Endothelial cell of umbilical vein (primary cell): ENCODE measurements at regions not wholly inside any gene's neighbourhood (a gene's known extent, or its start where the extent isn't known, plus 50 kb on each side); places are given as distances from the start of the nearest gene placed in this dataset.

Source experiments
- BruUV-seq: library from RNA; stranded (reverse); fragments of 400-500 nt; replicated peaks from 2 replicates; lab custom pipeline; 2021; lab: Mats Ljungman, UMichigan
- CTCF ChIA-PET: fragments of 300-600, 350-600 bp; sonication (Branson Sonifier 250); formaldehyde crosslinking; loops from one replicate; lab custom pipeline; 2021; ENCODE audit warnings: antibody characterized with exemption, inconsistent platforms; lab: Charles Lee
- POLR2A ChIA-PET: fragments of 300-600, 350-600 bp; sonication (Branson Sonifier 250); formaldehyde crosslinking; loops from one replicate; lab custom pipeline; 2021; ENCODE audit warnings: antibody characterized with exemption, inconsistent platforms; lab: Charles Lee
- DNase-seq: peaks from one replicate; pipeline ENCODE4 v3.0.0-alpha.2; 2011; ENCODE audit warnings: low read depth, low spot score
- FAIRE-seq: peaks from 2 replicates; lab custom pipeline; 2011; peaks lifted over from hg19 to GRCh38; lab: Jason Lieb, UNC
- H2AFZ ChIP-seq: 2 replicates; pipeline ENCODE4 v1.6.0; 2012; ENCODE audit warnings: low read depth, low read length, control low read depth, inconsistent platforms
- H3K27ac ChIP-seq: 2 replicates; pipeline ENCODE4 v1.5.1; 2011; ENCODE audit warnings: low read depth, mild to moderate bottlenecking, control low read depth, low read length, moderate library complexity; ENCODE audit not compliant: insufficient read depth
- H3K27me3 ChIP-seq, 2 experiments: 2 replicates each; pipeline versions ENCODE4 v1.6.0 to v1.6.1; 2011; ENCODE audit warnings: low read length in 2 of 2, mixed read lengths in 1 of 2; ENCODE audit not compliant: control insufficient read depth in 2 of 2, insufficient read depth in 2 of 2
- H3K36me3 ChIP-seq, 2 experiments: 2 replicates in 1 of 2; 3 replicates in 1 of 2; pipeline ENCODE4 v1.5.1; 2011; ENCODE audit warnings: low read length in 2 of 2, mild to moderate bottlenecking in 1 of 2, moderate library complexity in 1 of 2; ENCODE audit not compliant: control insufficient read depth in 2 of 2, insufficient read depth in 2 of 2; ENCODE audit errors: extremely low read depth in 1 of 2
- H3K4me1 ChIP-seq: 3 replicates; pipeline ENCODE4 v1.5.1; 2011; ENCODE audit warnings: mild to moderate bottlenecking, low read length; ENCODE audit not compliant: control insufficient read depth, insufficient read depth; ENCODE audit errors: extremely low read depth
- H3K4me2 ChIP-seq: 2 replicates; pipeline ENCODE4 v1.6.1; 2011; ENCODE audit warnings: low read length, control low read depth, mixed read lengths; ENCODE audit not compliant: insufficient read depth
- H3K4me3 ChIP-seq, 3 experiments: fragments of 200-600 bp in 1 of 3; sonication (generic), shearing (Covaris generic) in 1 of 3; replicated peaks in 1 of 3; 2 replicates each; pipeline ENCODE4 v1.5.1; 2011 to 2016; ENCODE audit warnings: control low read depth in 3 of 3, low read length in 3 of 3, mild to moderate bottlenecking in 2 of 3, inconsistent platforms in 1 of 3, low read depth in 1 of 3, moderate library complexity in 1 of 3; ENCODE audit not compliant: insufficient read depth in 1 of 3
- H3K79me2 ChIP-seq: 2 replicates; pipeline ENCODE4 v1.6.0; 2012; ENCODE audit warnings: low read length, inconsistent platforms; ENCODE audit not compliant: control insufficient read depth, insufficient read depth
- H3K9ac ChIP-seq: replicated peaks from 2 replicates; pipeline ENCODE3; 2011; ENCODE audit warnings: low read length, control low read depth; ENCODE audit not compliant: insufficient read depth; ENCODE audit errors: extremely low read depth
- H3K9me1 ChIP-seq: replicated peaks from 3 replicates; pipeline ENCODE4 v1.6.0; 2011; ENCODE audit warnings: mild to moderate bottlenecking, low read length; ENCODE audit not compliant: control insufficient read depth, insufficient read depth; ENCODE audit errors: extremely low read depth
- H3K9me3 ChIP-seq: replicated peaks from 2 replicates; pipeline ENCODE4 v1.5.1; 2012; ENCODE audit warnings: low read length, inconsistent platforms; ENCODE audit not compliant: control insufficient read depth, insufficient read depth
- H4K20me1 ChIP-seq: replicated peaks from 2 replicates; pipeline ENCODE3; 2011; ENCODE audit warnings: mild to moderate bottlenecking, low read length; ENCODE audit not compliant: control insufficient read depth, insufficient read depth; ENCODE audit errors: extremely low read depth
- CTCF ChIP-seq, 2 donors: IDR thresholded peaks; 1 replicate in 1 of 2; 2 replicates in 1 of 2; pipeline ENCODE4 v1.5.1; 2011; ENCODE audit warnings: low read length in 2 of 2, mild to moderate bottlenecking in 2 of 2, moderate library complexity in 2 of 2, control low read depth in 1 of 2, inconsistent platforms in 1 of 2, low read depth in 1 of 2; ENCODE audit not compliant: insufficient read depth in 1 of 2; ENCODE audit errors: extremely low read depth in 1 of 2
- EZH2 ChIP-seq: IDR thresholded peaks from 2 replicates; pipeline ENCODE4 v1.6.1; 2012; ENCODE audit warnings: borderline replicate concordance, low read depth, mild to moderate bottlenecking, moderate library complexity, low read length, inconsistent platforms; ENCODE audit not compliant: severe bottlenecking
- FOS ChIP-seq: IDR thresholded peaks from 2 replicates; pipeline ENCODE4 v1.6.1; 2011; ENCODE audit warnings: mild to moderate bottlenecking, low read length, moderate library complexity, borderline replicate concordance; ENCODE audit not compliant: insufficient read depth
- GATA2 ChIP-seq: IDR thresholded peaks from 2 replicates; pipeline ENCODE4 v1.7.0; 2011; ENCODE audit warnings: low read depth, mild to moderate bottlenecking, moderate library complexity, mixed read lengths, low read length; ENCODE audit not compliant: insufficient read length, insufficient read depth
- JUN ChIP-seq: IDR thresholded peaks from 2 replicates; pipeline ENCODE4 v1.6.1; 2011; ENCODE audit warnings: borderline replicate concordance, low read depth; ENCODE audit not compliant: insufficient read length, insufficient read depth
- MAX ChIP-seq: IDR thresholded peaks from 2 replicates; pipeline ENCODE4 v1.6.1; 2011; ENCODE audit not compliant: insufficient read depth, insufficient read length
- MYC ChIP-seq: IDR thresholded peaks from one replicate; pipeline ENCODE4 v1.6.1; 2011; ENCODE audit warnings: mild to moderate bottlenecking, low read depth, low read length
- POLR2A ChIP-seq: IDR thresholded peaks from 2 replicates; pipeline ENCODE4 v1.6.1; 2012; ENCODE audit warnings: low read depth, mild to moderate bottlenecking, control low read depth, low read length
- POLR2AphosphoS5 ChIP-seq: IDR thresholded peaks from 2 replicates; pipeline ENCODE4 v1.6.1; 2012; ENCODE audit warnings: low read depth, mild to moderate bottlenecking, control low read depth, low read length, moderate library complexity; ENCODE audit not compliant: insufficient read depth
- dilution Hi-C: fragments of 300-500 bp; cut with MboI; formaldehyde crosslinking; loops from one replicate; pipeline ENCODE4 v1.15.0; 2019; ENCODE audit warnings: low sequenced_read_pairs; ENCODE audit not compliant: extremely low pct_ligation_motif_present
- intact Hi-C: fragments of 100-400 bp; cut with micrococcal nuclease; formaldehyde crosslinking; loops from one replicate; pipeline ENCODE4 v1.10.0; 2022

GRCh38 chr13:83940742-83941141, 58.5 kb upstream of the SLITRK1 start:
- intact Hi-C loops (no loop called here), dilution Hi-C loops (no loop called here)
- Histone ChIP-seq H3K4me2 (no peak overlapping the region), H3K79me2 (no peaks in the 10 kb centered on the region), H3K9me1 (no peaks in the 10 kb centered on the region), H3K4me1 (no peaks in the 10 kb centered on the region), H3K4me3 (no peak overlapping the region), H3K9ac (no peak overlapping the region), H3K27me3 (no peaks in the 10 kb centered on the region), H3K9me3 (no peaks in the 10 kb centered on the region), H3K36me3 (no peaks in the 10 kb centered on the region), H4K20me1 (no peaks in the 10 kb centered on the region), H3K27ac (no peak overlapping the region), H2AFZ (no peak overlapping the region)
- DNase-seq (no peak), FAIRE-seq (no peak)
- no TSS peak for BruUV-seq
- CTCF ChIA-PET = no interaction called here
- TF ChIP-seq CTCF (IDR thresholded peaks at IDR 0.05; ENCODE audit: extremely low read depth in 1 of 2, insufficient read depth in 1 of 2, low read depth in 1 of 2, low read length in 2 of 2) (no peak), POLR2AphosphoS5 (no peak), MAX (no peak), POLR2A (no peak), JUN (no peak), EZH2 (no peak), FOS (no peak), GATA2 (no peak), MYC (no peak)
- POLR2A ChIA-PET = no interaction called here
